H1 (cell line): ENCODE measurements at regions not wholly inside any gene's neighbourhood (a gene's known extent, or its start where the extent isn't known, plus 50 kb on each side); places are given as distances from the start of the nearest gene placed in this dataset.

Source experiments
- CTCF ChIA-PET: fragments of 300-600 bp; sonication (Branson Sonifier 250); formaldehyde crosslinking; loops from one replicate; lab custom pipeline; 2021; ENCODE audit not compliant: partially characterized antibody; lab: Charles Lee
- POLR2A ChIA-PET: fragments of 300-600 bp; sonication (Branson Sonifier 250); formaldehyde crosslinking; loops from one replicate; lab custom pipeline; 2021; ENCODE audit warnings: inconsistent platforms; ENCODE audit not compliant: partially characterized antibody; lab: Charles Lee
- DNase-seq, 2 experiments: peaks; one replicate each; pipeline versions ENCODE4 v3.0.0 to v3.0.0-alpha.2; 2010 to 2022; ENCODE audit warnings: low spot score in 2 of 2, low read depth in 1 of 2, mixed read lengths in 1 of 2
- FAIRE-seq: peaks from 2 replicates; lab custom pipeline; 2011; peaks lifted over from hg19 to GRCh38; lab: Jason Lieb, UNC
- H2AFZ ChIP-seq: 2 replicates; pipeline ENCODE4 v1.8.1; 2012; ENCODE audit warnings: low read length, inconsistent platforms
- H2AK5ac ChIP-seq: 2 replicates; pipeline ENCODE4 v1.6.1; 2013; ENCODE audit warnings: low read depth, low read length
- H2BK120ac ChIP-seq: replicated peaks from 2 replicates; pipeline ENCODE3; 2013; ENCODE audit warnings: low read depth, low read length, inconsistent platforms
- H2BK12ac ChIP-seq: 2 replicates; pipeline ENCODE4 v1.6.1; 2013; ENCODE audit warnings: low read depth, low read length
- H2BK15ac ChIP-seq: 2 replicates; pipeline ENCODE4 v1.6.1; 2013; ENCODE audit warnings: low read length
- H2BK20ac ChIP-seq: 2 replicates; pipeline ENCODE4 v1.6.1; 2013; ENCODE audit warnings: low read length
- H2BK5ac ChIP-seq: 2 replicates; pipeline ENCODE4 v1.6.1; 2013; ENCODE audit warnings: low read depth, low read length
- H3K14ac ChIP-seq: 2 replicates; pipeline ENCODE4 v1.6.1; 2013; ENCODE audit warnings: inconsistent platforms; ENCODE audit not compliant: insufficient read length
- H3K18ac ChIP-seq: 2 replicates; pipeline ENCODE4 v1.6.1; 2013; ENCODE audit warnings: low read length; ENCODE audit errors: extremely low read depth
- H3K23ac ChIP-seq: 2 replicates; pipeline ENCODE4 v1.6.1; 2013; ENCODE audit warnings: inconsistent platforms; ENCODE audit not compliant: insufficient read length
- H3K23me2 ChIP-seq: 2 replicates; pipeline ENCODE4 v1.6.1; 2013; ENCODE audit warnings: low read depth, low read length
- H3K27ac ChIP-seq: 2 replicates; pipeline ENCODE4 v1.6.1; 2011; ENCODE audit warnings: low read depth, low read length, inconsistent platforms
- H3K27me3 ChIP-seq, 4 experiments: replicated peaks in 1 of 4; 1 replicate in 1 of 4; 2 replicates in 3 of 4; pipeline versions ENCODE4 v1.6.1 to v1.8.1; 2011 to 2013; ENCODE audit warnings: low read length in 3 of 4, mild to moderate bottlenecking in 3 of 4, inconsistent platforms in 2 of 4, mixed read lengths in 2 of 4, moderate library complexity in 1 of 4; ENCODE audit not compliant: control insufficient read depth in 3 of 4, insufficient read depth in 3 of 4; ENCODE audit errors: extremely low read depth in 1 of 4
- H3K36me3 ChIP-seq, 4 experiments: 2 replicates each; pipeline versions ENCODE4 v1.6.1 to v1.8.1; 2011 to 2013; ENCODE audit warnings: mild to moderate bottlenecking in 4 of 4, low read length in 3 of 4, moderate library complexity in 2 of 4, control low read depth in 1 of 4, inconsistent platforms in 1 of 4; ENCODE audit not compliant: insufficient read depth in 4 of 4, control insufficient read depth in 2 of 4
- H3K4ac ChIP-seq: replicated peaks from 2 replicates; pipeline ENCODE3; 2013; ENCODE audit warnings: low read length, low read depth, mixed read lengths, inconsistent platforms; ENCODE audit not compliant: insufficient read length
- H3K4me1 ChIP-seq, 4 experiments: replicated peaks in 1 of 4; 1 replicate in 1 of 4; 2 replicates in 3 of 4; pipeline versions ENCODE4 v1.6.1 to v1.8.1; 2011 to 2013; ENCODE audit warnings: low read length in 3 of 4, inconsistent platforms in 2 of 4, mixed read lengths in 1 of 4; ENCODE audit not compliant: insufficient read depth in 4 of 4, control insufficient read depth in 3 of 4
- H3K4me2 ChIP-seq, 2 experiments: 2 replicates each; pipeline versions ENCODE4 v1.6.1 to v1.8.1; 2011 to 2013; ENCODE audit warnings: low read depth in 2 of 2, low read length in 2 of 2, control low read depth in 1 of 2, inconsistent platforms in 1 of 2, mild to moderate bottlenecking in 1 of 2; ENCODE audit not compliant: insufficient read depth in 1 of 2
- H3K4me3 ChIP-seq, 4 experiments: fragments of 200-600, 300-600 bp in 1 of 4; sonication (generic), shearing (Covaris generic), sonication (Bioruptor Twin) in 1 of 4; 2 replicates each; pipeline versions ENCODE4 v1.5.1 to v1.8.1; 2011 to 2016; ENCODE audit warnings: low read length in 4 of 4, low read depth in 3 of 4, control low read depth in 2 of 4, inconsistent platforms in 2 of 4, mild to moderate bottlenecking in 2 of 4, mixed read lengths in 1 of 4, moderate library complexity in 1 of 4; ENCODE audit not compliant: insufficient read depth in 2 of 4; ENCODE audit errors: extremely low read depth in 1 of 4
- H3K56ac ChIP-seq: replicated peaks from 2 replicates; pipeline ENCODE3; 2013; ENCODE audit warnings: low read depth, mild to moderate bottlenecking, mixed read lengths, low read length, inconsistent platforms; ENCODE audit not compliant: insufficient read length
- H3K79me1 ChIP-seq: 2 replicates; pipeline ENCODE4 v1.6.1; 2013; ENCODE audit warnings: low read depth, low read length, control low read depth
- H3K79me2 ChIP-seq, 2 experiments: 2 replicates each; pipeline versions ENCODE4 v1.6.1 to v1.8.1; 2012 to 2013; ENCODE audit warnings: low read length in 2 of 2, mild to moderate bottlenecking in 2 of 2, inconsistent platforms in 1 of 2; ENCODE audit not compliant: insufficient read depth in 2 of 2, control insufficient read depth in 1 of 2
- H3K9ac ChIP-seq, 4 experiments: replicated peaks in 1 of 4; 1 replicate in 1 of 4; 2 replicates in 3 of 4; pipeline versions ENCODE4 v1.6.1 to v1.8.1; 2011 to 2013; ENCODE audit warnings: low read depth in 3 of 4, low read length in 3 of 4, control low read depth in 2 of 4, mild to moderate bottlenecking in 2 of 4, moderate library complexity in 2 of 4, inconsistent platforms in 1 of 4; ENCODE audit errors: extremely low read depth in 1 of 4
- H3K9me3 ChIP-seq, 2 experiments: 2 replicates each; pipeline versions ENCODE4 v1.6.1 to v1.8.1; 2012 to 2013; ENCODE audit warnings: mild to moderate bottlenecking in 2 of 2, moderate library complexity in 2 of 2, control low read depth in 1 of 2, inconsistent platforms in 1 of 2, low read depth in 1 of 2, low read length in 1 of 2, mixed read lengths in 1 of 2; ENCODE audit not compliant: insufficient read depth in 2 of 2
- H4K20me1 ChIP-seq, 2 experiments: replicated peaks in 1 of 2; 2 replicates each; pipeline versions ENCODE3 to v1.8.1; 2011 to 2013; ENCODE audit warnings: inconsistent platforms in 2 of 2, low read length in 2 of 2, mild to moderate bottlenecking in 1 of 2; ENCODE audit not compliant: insufficient read depth in 2 of 2, control insufficient read depth in 1 of 2
- H4K5ac ChIP-seq: 2 replicates; pipeline ENCODE4 v1.6.1; 2013; ENCODE audit warnings: low read length, low read depth, mixed read lengths, inconsistent platforms; ENCODE audit not compliant: insufficient read length
- H4K8ac ChIP-seq: 2 replicates; pipeline ENCODE4 v1.8.0; 2013; ENCODE audit warnings: mild to moderate bottlenecking, moderate library complexity, low read length, inconsistent platforms; ENCODE audit not compliant: insufficient read depth; ENCODE audit errors: extremely low read depth
- H4K91ac ChIP-seq: replicated peaks from 2 replicates; pipeline ENCODE3; 2013; ENCODE audit warnings: low read length, mixed read lengths, inconsistent platforms; ENCODE audit not compliant: insufficient read length
- CHD2 ChIP-seq: IDR thresholded peaks from 2 replicates; pipeline ENCODE4 v1.6.1; 2012; ENCODE audit warnings: low read length, improper control_type of control experiment
- CREB1 ChIP-seq: IDR thresholded peaks from 2 replicates; pipeline ENCODE4 v1.6.1; 2012; ENCODE audit warnings: inconsistent platforms
- EGR1 ChIP-seq: IDR thresholded peaks from 2 replicates; pipeline ENCODE4 v1.6.1; 2011; ENCODE audit warnings: low read depth, low read length, borderline replicate concordance
- GABPA ChIP-seq: IDR thresholded peaks from 2 replicates; pipeline ENCODE4 v1.6.1; 2011; ENCODE audit warnings: mild to moderate bottlenecking, low read length, moderate library complexity, borderline replicate concordance; ENCODE audit not compliant: insufficient read depth
- JUN ChIP-seq: IDR thresholded peaks from 2 replicates; pipeline ENCODE4 v1.6.1; 2011; ENCODE audit warnings: low read depth, mild to moderate bottlenecking, improper control_type of control experiment, low read length
- KDM4A ChIP-seq: IDR thresholded peaks from one replicate; pipeline ENCODE4 v1.7.1; 2012; ENCODE audit warnings: low read depth, mild to moderate bottlenecking, moderate library complexity, low read length, inconsistent platforms; ENCODE audit not compliant: severe bottlenecking
- RFX5 ChIP-seq: IDR thresholded peaks from 2 replicates; pipeline ENCODE4 v1.6.1; 2011; ENCODE audit warnings: low read depth, low read length, improper control_type of control experiment, borderline replicate concordance
- RXRA ChIP-seq: IDR thresholded peaks from 2 replicates; pipeline ENCODE4 v1.6.1; 2011; ENCODE audit warnings: low read depth, mild to moderate bottlenecking, low read length, moderate library complexity; ENCODE audit not compliant: insufficient read depth
- SIRT6 ChIP-seq: IDR thresholded peaks from one replicate; pipeline ENCODE4 v1.7.1; 2012; ENCODE audit warnings: low read length, inconsistent platforms
- SP1 ChIP-seq: IDR thresholded peaks from 2 replicates; pipeline ENCODE4 v1.6.1; 2011; ENCODE audit warnings: low read depth, low read length
- SUZ12 ChIP-seq: fragments of 200-600 bp; sonication (generic); IDR thresholded peaks from 2 replicates; pipeline ENCODE4 v1.6.1; 2012; ENCODE audit warnings: mild to moderate bottlenecking, inconsistent platforms, low read length, moderate library complexity, mixed read lengths
- TAF7 ChIP-seq: optimal IDR thresholded peaks from 2 replicates; pipeline ENCODE3; 2011; ENCODE audit warnings: low read depth, mild to moderate bottlenecking, inconsistent platforms, low read length, moderate library complexity, borderline replicate concordance
- TEAD4 ChIP-seq: IDR thresholded peaks from 2 replicates; pipeline ENCODE4 v1.6.1; 2012; ENCODE audit warnings: low read depth, low read length, inconsistent platforms, mixed read lengths
- WGBS, 2 experiments: shearing (Covaris generic) in 1 of 2; methylation state at CpG; one replicate each; pipeline versions ENCODE4 v1.1.6 to v1.1.7; 2013 to 2015; ENCODE audit warnings: low lambda C conversion rate in 2 of 2, mixed read lengths in 2 of 2, inconsistent platforms in 1 of 2, low coverage in 1 of 2, missing lambda C conversion rate in 1 of 2; ENCODE audit not compliant: insufficient replicate concordance in 2 of 2, insufficient coverage in 1 of 2, insufficient read length in 1 of 2; ENCODE audit errors: extremely low coverage in 1 of 2, missing lambda C conversion rate in 1 of 2; 5-methylcytosine and 5-hydroxymethylcytosine counted together
- TF ChIP-seq, protein P1 (sequence below): IDR thresholded peaks from 2 replicates; pipeline ENCODE4 v1.6.1; 2011; ENCODE audit warnings: low read length, improper control_type of control experiment
- TF ChIP-seq, protein P2 (sequence below): IDR thresholded peaks from 2 replicates; pipeline ENCODE4 v1.6.1; 2012; ENCODE audit warnings: inconsistent platforms

DNA sequence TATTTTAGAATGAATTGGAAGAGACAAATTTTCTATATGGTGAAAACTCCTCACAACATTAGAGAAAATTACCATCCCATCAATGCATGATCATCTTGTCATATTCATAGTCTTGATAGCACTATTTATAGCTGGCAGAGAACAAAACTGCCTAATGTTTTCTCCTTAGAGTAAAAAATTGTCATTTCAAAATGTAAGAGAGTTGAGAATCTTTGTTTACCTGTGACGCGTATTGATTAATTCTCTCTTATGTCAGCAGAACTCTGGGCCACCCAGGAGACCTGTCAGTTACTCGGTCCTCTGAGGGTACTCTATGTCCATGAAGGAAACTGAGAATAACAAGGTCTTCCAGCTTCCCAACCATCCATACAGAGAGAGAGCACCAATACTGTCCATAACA, 381.4 kb upstream of the ZP4 start:
- H4K5ac ChIP-seq, result no peak overlapping the region
- H2AK5ac ChIP-seq, result no peak overlapping the region
- ChIA-PET CTCF (interaction anchor here (1.1 to 1.4 kb wide), 3 partner anchors 13 to 213 kb away, joined by 3 to 4 read pairs (median 3); no protein-coding TSS in a partner anchor), POLR2A (no interaction called here)
- H4K91ac ChIP-seq, result no peak overlapping the region
- no peak overlapping the region for H3K4me3 ChIP-seq
- no peak overlapping the region for H3K4ac ChIP-seq
- H3K9ac ChIP-seq, result no peak overlapping the region
- H3K79me2 ChIP-seq, result no peaks in the 10 kb centered on the region
- H2AFZ ChIP-seq, result no peak overlapping the region
- H3K27me3 ChIP-seq, result no peaks in the 10 kb centered on the region
- no peak overlapping the region for H2BK5ac ChIP-seq
- FAIRE-seq, result no peak
- WGBS, 2 experiments, result 86% methylated on average over 3 of the region's 3 CpGs; no CpG with 5 or more reads in 1 of the 2 experiments
- H3K36me3 ChIP-seq, result no peaks in the 10 kb centered on the region
- H3K4me1 ChIP-seq, result no peaks in the 10 kb centered on the region
- no peak overlapping the region for H3K23ac ChIP-seq
- H2BK20ac ChIP-seq, result no peak overlapping the region
- H3K9me3 ChIP-seq, result 0 out of 4 replicates have a peak, but pooled peaks cover 0 to 9% of the 10 kb centered on the region in 2 experiments
- no peaks in the 10 kb centered on the region for H4K20me1 ChIP-seq
- H3K56ac ChIP-seq, result no peak overlapping the region
- no peak overlapping the region for H2BK15ac ChIP-seq
- H3K79me1 ChIP-seq, result no peaks in the 10 kb centered on the region
- no peak overlapping the region for H3K4me2 ChIP-seq
- no peak overlapping the region for H3K27ac ChIP-seq
- H3K14ac ChIP-seq, result no peak overlapping the region
- no peak overlapping the region for H2BK120ac ChIP-seq
- H3K23me2 ChIP-seq, result no peaks in the 10 kb centered on the region
- no peak overlapping the region for H4K8ac ChIP-seq
- DNase-seq, result no peak
- no peak overlapping the region for H3K18ac ChIP-seq
- H2BK12ac ChIP-seq, result no peak overlapping the region
- TF ChIP-seq CREB1, result no peak
- TF ChIP-seq RFX5, result no peak
- TF ChIP-seq SP1, result no peak
- TF ChIP-seq TEAD4, result no peak
- no peak for TF ChIP-seq EGR1
- TF ChIP-seq KDM4A, result no peak
- no peak for TF ChIP-seq SUZ12
- TF ChIP-seq, protein P1, sequence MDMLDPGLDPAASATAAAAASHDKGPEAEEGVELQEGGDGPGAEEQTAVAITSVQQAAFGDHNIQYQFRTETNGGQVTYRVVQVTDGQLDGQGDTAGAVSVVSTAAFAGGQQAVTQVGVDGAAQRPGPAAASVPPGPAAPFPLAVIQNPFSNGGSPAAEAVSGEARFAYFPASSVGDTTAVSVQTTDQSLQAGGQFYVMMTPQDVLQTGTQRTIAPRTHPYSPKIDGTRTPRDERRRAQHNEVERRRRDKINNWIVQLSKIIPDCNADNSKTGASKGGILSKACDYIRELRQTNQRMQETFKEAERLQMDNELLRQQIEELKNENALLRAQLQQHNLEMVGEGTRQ, result no peak
- TF ChIP-seq SIRT6, result no peak
- no peak for TF ChIP-seq RXRA
- TF ChIP-seq, protein P2, sequence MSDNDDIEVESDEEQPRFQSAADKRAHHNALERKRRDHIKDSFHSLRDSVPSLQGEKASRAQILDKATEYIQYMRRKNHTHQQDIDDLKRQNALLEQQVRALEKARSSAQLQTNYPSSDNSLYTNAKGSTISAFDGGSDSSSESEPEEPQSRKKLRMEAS, result no peak
- TF ChIP-seq GABPA, result no peak
- TF ChIP-seq TAF7, result no peak
- TF ChIP-seq JUN, result no peak
- TF ChIP-seq CHD2, result no peak
